ENCODE measurements at regions not wholly inside any gene's neighbourhood (a gene's known extent, or its start where the extent isn't known, plus 50 kb on each side); places are given as distances from the start of the nearest gene placed in this dataset.
A peak's percentile ranks its signal among the peaks of the same experiment; 100 is the strongest.

GRCh38 chr14:65332141-65332871 is 80.2 kb upstream of the FUT8 start:
- H3K27ac ChIP-seq = no peak overlapping the region
- peaks cover 31% of the 10 kb centered on the region for H3K4me1 ChIP-seq
- no peak for DNase-seq
- no peaks in the 10 kb centered on the region for H3K9me3 ChIP-seq
- no peaks in the 10 kb centered on the region for H3K36me3 ChIP-seq (ENCODE audit: low read depth, missing control alignments)
- H3K27me3 ChIP-seq = no peaks in the 10 kb centered on the region
- no peak overlapping the region for H3K4me3 ChIP-seq
- intact Hi-C loops (cut with DNase I; ENCODE audit: low total_unique reads) = no loop called here
- TF ChIP-seq CTCF (IDR thresholded peaks at IDR 0.05) = no peak
- no peak for TF ChIP-seq POLR2A (IDR thresholded peaks at IDR 0.05)
- 92 to 97% methylated on average over 2 of the region's 2 CpGs for WGBS, 2 donors

GRCh38 chr14:65333943-65334687 is 78.4 kb upstream of the FUT8 start:
- no peak overlapping the region for H3K27ac ChIP-seq

GRCh38 chr14:65334765-65335410 is 77.6 kb upstream of the FUT8 start:
- Histone ChIP-seq H3K9me3 (no peaks in the 10 kb centered on the region), H3K27me3 (no peaks in the 10 kb centered on the region), H3K36me3 (ENCODE audit: low read depth, missing control alignments) (no peaks in the 10 kb centered on the region), H3K4me3 (no peak overlapping the region), H3K4me1 (peaks cover 30% of the 10 kb centered on the region), H3K27ac (no peak overlapping the region)
- WGBS, 2 donors = 61 to 70% methylated on average over 8 of the region's 8 CpGs
- no peak for DNase-seq
- intact Hi-C loops (cut with DNase I; ENCODE audit: low total_unique reads) = no loop called here
- no peak for TF ChIP-seq CTCF (IDR thresholded peaks at IDR 0.05)
- no peak for TF ChIP-seq POLR2A (IDR thresholded peaks at IDR 0.05)

More at GRCh38 chr14:65333943-65334687, 78.4 kb upstream of the FUT8 start:
- TF ChIP-seq CTCF (IDR thresholded peaks at IDR 0.05) (no peak), POLR2A (IDR thresholded peaks at IDR 0.05) (no peak)
- H3K27me3 ChIP-seq = no peaks in the 10 kb centered on the region
- intact Hi-C loops (cut with DNase I; ENCODE audit: low total_unique reads) = no loop called here
- DNase-seq = peak; percentile 62
- H3K4me3 ChIP-seq = no peak overlapping the region
- 53 to 66% methylated on average over 8 of the region's 8 CpGs for WGBS, 2 donors
- H3K36me3 ChIP-seq (ENCODE audit: low read depth, missing control alignments) = no peaks in the 10 kb centered on the region
- peaks cover 31% of the 10 kb centered on the region for H3K4me1 ChIP-seq
- H3K9me3 ChIP-seq = no peaks in the 10 kb centered on the region

GRCh38 chr14:65335411-65335947 is 77.1 kb upstream of the FUT8 start:
- Histone ChIP-seq H3K9me3 (no peaks in the 10 kb centered on the region), H3K36me3 (ENCODE audit: low read depth, missing control alignments) (no peaks in the 10 kb centered on the region), H3K4me3 (no peak overlapping the region), H3K4me1 (peaks cover 25% of the 10 kb centered on the region), H3K27ac (no peak overlapping the region), H3K27me3 (no peaks in the 10 kb centered on the region)
- intact Hi-C loops (cut with DNase I; ENCODE audit: low total_unique reads) = no loop called here
- TF ChIP-seq CTCF (IDR thresholded peaks at IDR 0.05) (no peak), POLR2A (IDR thresholded peaks at IDR 0.05) (no peak)
- DNase-seq = no peak
- WGBS, 2 donors = 77 to 87% methylated on average over 4 of the region's 4 CpGs
